ENCODE measurements at regions not wholly inside any gene's neighbourhood (a gene's known extent, or its start where the extent isn't known, plus 50 kb on each side); places are given as distances from the start of the nearest gene placed in this dataset.
"Not testable (repeated sequence)": the region's sequence is repeated elsewhere in the genome, so short reads cannot be mapped to it uniquely, and the experiment has no call there.

GRCh38 chr21:7626151-7626748 is 2895.1 kb upstream of the TPTE start:
- H2BK5ac ChIP-seq (ENCODE audit: low read depth, low read length, poor library complexity, severe bottlenecking); H3K27me3 ChIP-seq (ENCODE audit: control insufficient read depth, insufficient read depth, low read length); DNase-seq; H2AK9ac ChIP-seq (replicated peaks; ENCODE audit: low read depth, low read length, poor library complexity); H4K8ac ChIP-seq (ENCODE audit: low read depth in 2 of 2, low read length in 2 of 2); H3K14ac ChIP-seq (replicated peaks; ENCODE audit: low read depth, low read length); BruUV-seq (replicated peaks); H3K4ac ChIP-seq (ENCODE audit: low read depth, low read length); H3K56ac ChIP-seq (ENCODE audit: extremely low read depth, insufficient read depth, low read length); H3K79me1 ChIP-seq (ENCODE audit: low read depth in 1 of 2, low read length in 2 of 2); H3K4me1 ChIP-seq (ENCODE audit: control insufficient read depth, insufficient read depth, low read length); H3K36me3 ChIP-seq (ENCODE audit: control insufficient read depth, insufficient read depth, low read length); H3K4me2 ChIP-seq (ENCODE audit: low read depth, low read length); H4K20me1 ChIP-seq (ENCODE audit: insufficient read depth, low read length); H3K27ac ChIP-seq (ENCODE audit: insufficient read depth, low read length); H3K18ac ChIP-seq (ENCODE audit: low read depth, low read length); H3K9me1 ChIP-seq (ENCODE audit: insufficient read depth, low read length); intact Hi-C loops (cut with micrococcal nuclease); H3K23ac ChIP-seq (ENCODE audit: low read depth, low read length); H3K9ac ChIP-seq (ENCODE audit: low read depth, low read length); CTCF ChIA-PET; dilution Hi-C loops (cut with HindIII; ENCODE audit: low sequenced_read_pairs, unreplicated experiment); H2BK20ac ChIP-seq (ENCODE audit: low read depth, low read length); H4K5ac ChIP-seq (ENCODE audit: low read depth, low read length); POLR2A ChIA-PET (ENCODE audit: unreplicated experiment); H2BK15ac ChIP-seq (ENCODE audit: low read depth, low read length); H2AK5ac ChIP-seq (ENCODE audit: low read depth, low read length); H4K91ac ChIP-seq (ENCODE audit: insufficient read depth, low read depth, low read length); H2AFZ ChIP-seq (replicated peaks; ENCODE audit: low read length, poor library complexity); in situ Hi-C loops (cut with MboI; ENCODE audit: low sequenced_read_pairs); H3K4me3 ChIP-seq (ENCODE audit: insufficient read depth, low read depth, low read length); H3K9me3 ChIP-seq (ENCODE audit: control insufficient read depth, insufficient read depth, low read length); H2BK120ac ChIP-seq (ENCODE audit: low read depth, low read length): not testable (repeated sequence)
- ATAC-seq (ENCODE audit: low read depth), result 0 out of 2 replicates have a peak, but pooled peaks have one; percentile 35
- WGBS, 2 experiments (ENCODE audit: extremely low coverage in 2 of 2, insufficient read length in 1 of 2), result no CpG with 5 or more reads among the region's 22 CpGs

Data from IMR-90 (cell line).